HTERT RPE-1 (cell line): ENCODE measurements at regions not wholly inside any gene's neighbourhood (a gene's known extent, or its start where the extent isn't known, plus 50 kb on each side); places are given as distances from the start of the nearest gene placed in this dataset.

Experiments used
- in situ Hi-C: fragments of 300-500 bp; cut with MboI; formaldehyde crosslinking; loops from 4 replicates; pipeline ENCODE4 v1.14.3; 2020; ENCODE audit warnings: low sequenced_read_pairs

GRCh38 chr3:103926936-103927335 is 1439.8 kb upstream of the ALCAM start:
- in situ Hi-C loops = no loop called here

- in situ Hi-C loops = no loop called here
Observed at GRCh38 chr3:103927896-103928295, 1438.8 kb upstream of the ALCAM start.

- in situ Hi-C loops = no loop called here
Observed at GRCh38 chr3:103937094-103937493, 1429.6 kb upstream of the ALCAM start.

GRCh38 chr3:103947062-103947461 is 1419.6 kb upstream of the ALCAM start:
- in situ Hi-C loops = no loop called here

GRCh38 chr3:103949693-103950092 is 1417.0 kb upstream of the ALCAM start:
- in situ Hi-C loops = no loop called here

GRCh38 chr3:103950676-103951075 is 1416.0 kb upstream of the ALCAM start:
- in situ Hi-C loops = no loop called here

GRCh38 chr3:103953796-103954195 is 1412.9 kb upstream of the ALCAM start:
- in situ Hi-C loops = no loop called here

GRCh38 chr3:103960819-103961218 is 1405.9 kb upstream of the ALCAM start:
- in situ Hi-C loops = no loop called here

- in situ Hi-C loops = no loop called here
Observed at GRCh38 chr3:103963599-103963998, 1403.1 kb upstream of the ALCAM start.

- in situ Hi-C loops = no loop called here
Observed at GRCh38 chr3:103965764-103966163, 1400.9 kb upstream of the ALCAM start.

DNA sequence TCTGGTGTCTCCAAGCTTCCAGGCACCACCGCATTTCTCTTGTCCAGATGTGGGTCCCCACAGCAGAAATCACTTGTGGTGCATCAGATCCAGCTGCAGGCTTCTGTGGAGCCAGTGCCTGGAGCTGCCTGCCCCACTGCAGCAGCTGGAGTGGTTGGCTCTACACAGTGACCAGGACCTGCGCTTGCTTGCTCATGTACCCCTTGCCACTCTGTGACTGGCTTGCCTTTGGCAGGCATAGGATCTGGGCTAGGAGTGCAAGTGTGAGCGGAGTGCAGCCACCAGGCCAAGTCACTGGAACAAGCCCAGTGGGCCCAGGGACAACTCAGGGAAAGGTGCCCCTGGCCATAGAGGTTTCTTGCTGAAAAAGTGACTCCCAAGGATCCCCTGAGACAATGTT is 1400.0 kb upstream of the ALCAM start:
- in situ Hi-C loops = no loop called here

GRCh38 chr3:103968131-103968530 is 1398.6 kb upstream of the ALCAM start:
- in situ Hi-C loops = no loop called here

DNA sequence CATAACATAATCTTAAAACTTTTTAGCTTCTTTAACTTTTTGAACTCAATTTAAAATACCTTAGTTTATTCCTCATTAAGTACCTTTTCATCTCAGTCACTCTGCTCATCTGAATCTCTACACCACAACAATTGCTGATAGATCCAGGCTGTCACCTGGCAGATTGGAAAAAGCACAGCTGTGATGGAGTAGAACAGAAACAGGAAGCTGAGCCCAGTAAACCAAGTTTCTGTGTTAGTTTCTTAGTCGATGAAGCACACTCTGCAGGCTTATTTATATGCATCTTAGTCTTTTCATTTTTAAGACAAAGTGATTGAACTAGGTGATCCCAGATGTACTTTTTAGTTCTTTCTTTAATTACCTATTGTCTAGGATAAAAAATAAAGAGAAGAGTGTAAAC is 1398.0 kb upstream of the ALCAM start:
- in situ Hi-C loops = no loop called here

DNA sequence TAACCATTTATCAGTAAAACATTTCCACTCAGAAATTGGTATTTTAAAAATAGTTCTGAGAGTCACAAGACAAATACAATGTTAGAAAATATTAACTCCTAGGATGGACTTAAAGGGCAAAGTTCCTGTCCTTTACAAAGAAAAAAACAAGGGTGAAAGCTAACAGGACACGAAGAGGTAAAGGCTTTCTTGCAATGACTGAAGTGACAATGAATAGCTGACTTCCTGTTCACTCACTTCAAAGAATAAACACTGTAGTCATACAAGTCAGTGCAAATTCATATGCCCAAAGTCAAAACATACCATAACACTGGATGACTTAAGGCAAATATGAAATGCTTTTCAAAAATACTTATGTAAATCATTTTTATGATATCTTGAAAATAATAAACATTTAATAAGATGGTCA is 1389.8 kb upstream of the ALCAM start:
- in situ Hi-C loops = no loop called here

- in situ Hi-C loops = no loop called here
Observed at GRCh38 chr3:103977417-103977816, 1389.3 kb upstream of the ALCAM start.

GRCh38 chr3:103991461-103992115 is 1375.1 kb upstream of the ALCAM start:
- in situ Hi-C loops = no loop called here

GRCh38 chr3:103992469-103992868 is 1374.2 kb upstream of the ALCAM start:
- in situ Hi-C loops = no loop called here

DNA sequence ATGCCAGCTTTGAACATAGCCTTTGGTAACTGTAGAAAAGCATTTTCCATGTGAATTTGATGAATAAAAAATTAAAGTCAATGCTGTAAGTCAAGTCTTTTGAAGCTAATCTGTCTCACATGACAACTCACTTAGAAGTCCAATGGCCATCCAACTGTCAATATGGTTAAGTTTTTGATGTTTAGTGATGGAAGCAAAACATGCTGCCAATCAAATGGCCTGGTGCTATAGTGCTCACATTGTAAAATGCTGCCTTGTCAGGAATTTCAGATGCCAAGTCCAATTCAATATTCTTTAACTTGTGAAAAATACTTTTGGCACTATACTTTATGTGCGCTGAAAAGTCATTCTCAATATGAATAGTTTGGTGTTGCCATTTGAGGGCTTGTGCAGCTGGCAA is 1361.8 kb upstream of the ALCAM start:
- in situ Hi-C loops = no loop called here

GRCh38 chr3:104005815-104006214 is 1360.9 kb upstream of the ALCAM start:
- in situ Hi-C loops = no loop called here

- in situ Hi-C loops = no loop called here
Observed at GRCh38 chr3:104018541-104018940, 1348.2 kb upstream of the ALCAM start.

DNA sequence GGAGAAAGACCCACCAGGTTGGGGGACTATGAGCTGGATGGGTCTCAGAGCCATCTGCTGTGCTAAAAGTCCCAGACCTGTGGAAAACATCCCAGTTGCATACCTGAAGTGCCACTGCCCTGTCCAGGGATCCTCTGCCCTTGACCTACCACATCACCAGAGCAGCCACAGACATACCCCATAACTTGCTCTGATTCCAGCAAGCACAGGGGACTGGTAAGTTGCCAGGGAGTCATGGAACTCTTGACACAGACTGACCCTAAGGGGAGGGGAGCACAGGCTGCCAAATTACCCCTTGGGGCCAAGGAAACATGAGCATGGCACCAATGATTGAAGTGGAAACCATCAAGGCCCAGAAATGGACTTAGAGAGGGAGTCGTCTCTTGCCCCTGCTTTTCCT is 1335.1 kb upstream of the ALCAM start:
- in situ Hi-C loops = no loop called here

GRCh38 chr3:104032283-104032682 is 1334.4 kb upstream of the ALCAM start:
- in situ Hi-C loops = no loop called here

DNA sequence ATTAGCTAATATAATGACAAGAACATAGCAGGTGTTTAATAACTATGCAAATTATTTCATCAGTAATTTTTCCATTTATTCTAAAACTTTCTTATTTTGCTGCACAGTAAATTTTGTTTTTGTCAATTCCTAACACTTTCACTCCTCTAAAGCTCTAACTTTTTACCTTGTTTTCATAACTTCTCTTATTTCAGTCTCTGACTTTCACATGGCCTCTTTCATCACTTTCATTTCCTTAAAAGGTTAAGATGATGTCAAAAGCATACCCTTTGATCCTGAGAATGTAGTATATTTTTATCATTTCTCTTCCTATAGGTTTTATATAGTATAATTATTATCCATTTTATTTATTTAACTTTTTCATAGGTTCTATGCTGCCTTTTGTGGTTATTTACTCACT is 1325.8 kb upstream of the ALCAM start:
- in situ Hi-C loops = no loop called here
